ENCODE measurements at regions not wholly inside any gene's neighbourhood (a gene's known extent, or its start where the extent isn't known, plus 50 kb on each side); places are given as distances from the start of the nearest gene placed in this dataset.
A peak's percentile ranks its signal among the peaks of the same experiment; 100 is the strongest.
"Not testable (repeated sequence)": the region's sequence is repeated elsewhere in the genome, so short reads cannot be mapped to it uniquely, and the experiment has no call there.

- no peak overlapping the region for H3K4me3 ChIP-seq
- peak overlapping the region in 6 of 21 experiments; percentile 1 to 51 (median 16) for H3K27ac ChIP-seq
These were observed 502.8 kb downstream of the NTRK2 start for GRCh38 chr9:85172001-85172978.

GRCh38 chr9:85171163-85171562, 501.6 kb downstream of the NTRK2 start:
- no peak overlapping the region for H3K27ac ChIP-seq
- no peak overlapping the region for H3K4me3 ChIP-seq

- Histone ChIP-seq H3K27ac (no peak overlapping the region), H3K4me3 (no peak overlapping the region)
These were observed 498.9 kb downstream of the NTRK2 start for GRCh38 chr9:85168412-85168811.

- Histone ChIP-seq H3K4me3 (no peak overlapping the region), H3K27ac (no peak overlapping the region)
These were observed 497.6 kb downstream of the NTRK2 start for GRCh38 chr9:85167146-85167545.

GRCh38 chr9:85163825-85164224, 494.3 kb downstream of the NTRK2 start:
- H3K27ac ChIP-seq, result no peak overlapping the region
- no peak overlapping the region for H3K4me3 ChIP-seq

- Histone ChIP-seq H3K27ac (peak overlapping the region in 3 of 21 experiments; percentile 14 to 57 (median 31)), H3K4me3 (no peak overlapping the region)
These were observed 493.9 kb downstream of the NTRK2 start for GRCh38 chr9:85163415-85163814.

- Histone ChIP-seq H3K4me3 (no peak overlapping the region), H3K27ac (peak overlapping the region in 3 of 21 experiments; percentile 14 to 57 (median 31))
These were observed 493.3 kb downstream of the NTRK2 start for GRCh38 chr9:85162822-85163221.

- H3K27ac ChIP-seq, H3K4me3 ChIP-seq: not testable (repeated sequence)
These were observed 491.4 kb downstream of the NTRK2 start for GRCh38 chr9:85160944-85161343.

GRCh38 chr9:85158512-85158911, 489.0 kb downstream of the NTRK2 start:
- no peak overlapping the region for H3K4me3 ChIP-seq

GRCh38 chr9:85157772-85158171, 488.2 kb downstream of the NTRK2 start:
- Histone ChIP-seq H3K4me3 (no peak overlapping the region), H3K27ac (no peak overlapping the region)

More at GRCh38 chr9:85158512-85158911, 489.0 kb downstream of the NTRK2 start:
- H3K27ac ChIP-seq, result no peak overlapping the region

- no peak overlapping the region for H3K27ac ChIP-seq
- H3K4me3 ChIP-seq, result no peak overlapping the region
These were observed 487.1 kb downstream of the NTRK2 start for GRCh38 chr9:85156652-85157051.

- Histone ChIP-seq H3K27ac (peak overlapping the region in 1 of 21 experiments; percentile 49), H3K4me3 (no peak overlapping the region)
These were observed 485.8 kb downstream of the NTRK2 start for GRCh38 chr9:85155352-85155751.

GRCh38 chr9:85151741-85152140, 482.2 kb downstream of the NTRK2 start:
- Histone ChIP-seq H3K27ac (no peak overlapping the region), H3K4me3 (no peak overlapping the region)

- Histone ChIP-seq H3K27ac (no peak overlapping the region), H3K4me3 (no peak overlapping the region)
These were observed 481.6 kb downstream of the NTRK2 start for GRCh38 chr9:85151162-85151561.

GRCh38 chr9:85147046-85147640, 477.6 kb downstream of the NTRK2 start:
- Histone ChIP-seq H3K27ac (no peak overlapping the region), H3K4me3 (no peak overlapping the region)

- no peak overlapping the region for H3K4me3 ChIP-seq
- peak overlapping the region in 1 of 21 experiments; percentile 29 for H3K27ac ChIP-seq
These were observed 473.4 kb downstream of the NTRK2 start for GRCh38 chr9:85142968-85143367.

- no peak overlapping the region for H3K27ac ChIP-seq
These were observed 473.0 kb downstream of the NTRK2 start for GRCh38 chr9:85142496-85142911.

GRCh38 chr9:85137696-85138095, 468.2 kb downstream of the NTRK2 start:
- no peak overlapping the region for H3K4me3 ChIP-seq

More at GRCh38 chr9:85142496-85142911, 473.0 kb downstream of the NTRK2 start:
- H3K4me3 ChIP-seq, result no peak overlapping the region

GRCh38 chr9:85136987-85137386, 467.5 kb downstream of the NTRK2 start:
- Histone ChIP-seq H3K27ac (no peak overlapping the region), H3K4me3 (no peak overlapping the region)

More at GRCh38 chr9:85137696-85138095, 468.2 kb downstream of the NTRK2 start:
- no peak overlapping the region for H3K27ac ChIP-seq

GRCh38 chr9:85136507-85136906, 467.0 kb downstream of the NTRK2 start:
- Histone ChIP-seq H3K27ac (no peak overlapping the region), H3K4me3 (no peak overlapping the region)

- H3K27ac ChIP-seq, result no peak overlapping the region
- H3K4me3 ChIP-seq, result no peak overlapping the region
These were observed 461.2 kb downstream of the NTRK2 start for GRCh38 chr9:85130764-85131163.

All from skin epidermis (tissue), 12 donors.